A204.1 (cell line): ENCODE measurements at regions not wholly inside any gene's neighbourhood (a gene's known extent, or its start where the extent isn't known, plus 50 kb on each side); places are given as distances from the start of the nearest gene placed in this dataset.

ENCODE experiments used
- FAIRE-seq: peaks from 2 replicates; lab custom pipeline; 2012; peaks lifted over from hg19 to GRCh38; lab: Jason Lieb, UNC

DNA sequence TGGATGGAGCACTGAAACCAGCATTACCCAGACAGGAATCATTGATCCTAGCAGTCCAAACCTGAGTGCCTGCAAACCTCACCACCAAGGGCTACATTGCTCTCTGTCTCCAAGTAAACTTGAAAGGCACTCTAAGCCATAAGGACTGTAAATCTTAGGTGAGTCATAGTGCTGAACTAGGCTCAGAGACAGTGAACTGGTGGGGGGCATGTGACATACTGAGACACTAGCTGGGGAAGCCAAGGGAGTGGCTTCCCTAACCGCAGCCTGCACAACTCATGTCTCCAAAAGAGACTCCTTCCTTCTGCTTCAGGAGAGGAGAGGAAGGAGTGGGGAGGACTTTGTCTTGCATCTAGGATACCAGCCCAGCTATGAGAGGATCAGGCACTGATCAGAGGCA, 235.5 kb upstream of the ACTRT1 start:
- no peak for FAIRE-seq

DNA sequence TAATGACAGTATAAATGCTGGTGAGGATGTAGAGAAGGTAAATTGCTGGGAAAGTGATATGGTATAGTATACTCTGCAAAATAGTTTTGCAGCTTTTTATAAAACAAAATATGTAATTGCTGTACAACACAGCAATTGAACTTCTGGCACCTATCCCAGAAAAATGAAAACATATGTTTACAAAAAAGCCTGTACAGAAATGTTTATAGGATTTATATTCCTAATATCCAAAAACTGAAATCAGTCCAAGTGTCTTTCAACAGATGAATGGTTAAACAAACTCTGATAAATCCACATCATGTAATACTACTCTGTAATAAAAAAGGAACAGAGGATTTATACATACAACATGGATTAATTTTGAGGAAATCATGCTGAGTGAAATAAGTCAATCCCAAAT, 198.4 kb upstream of the ACTRT1 start:
- no peak for FAIRE-seq

DNA sequence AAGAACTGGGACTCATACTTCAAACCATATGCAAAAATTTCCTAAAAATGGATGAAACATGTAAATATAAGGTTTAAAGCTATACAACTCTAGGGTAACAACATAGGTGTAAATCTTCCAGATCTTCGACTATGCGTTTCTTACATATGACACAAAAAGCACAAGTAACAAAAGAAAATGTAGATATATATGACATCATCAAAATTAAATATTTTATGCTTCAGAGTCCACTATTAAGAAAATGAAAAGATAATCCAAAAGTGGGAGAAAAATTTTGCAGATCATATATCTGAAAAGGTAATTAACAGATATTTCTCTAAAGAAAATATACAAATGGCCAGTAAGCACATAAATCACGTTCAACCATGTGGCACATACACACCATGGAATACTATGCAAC, 164.2 kb upstream of the ACTRT1 start:
- FAIRE-seq = no peak

DNA sequence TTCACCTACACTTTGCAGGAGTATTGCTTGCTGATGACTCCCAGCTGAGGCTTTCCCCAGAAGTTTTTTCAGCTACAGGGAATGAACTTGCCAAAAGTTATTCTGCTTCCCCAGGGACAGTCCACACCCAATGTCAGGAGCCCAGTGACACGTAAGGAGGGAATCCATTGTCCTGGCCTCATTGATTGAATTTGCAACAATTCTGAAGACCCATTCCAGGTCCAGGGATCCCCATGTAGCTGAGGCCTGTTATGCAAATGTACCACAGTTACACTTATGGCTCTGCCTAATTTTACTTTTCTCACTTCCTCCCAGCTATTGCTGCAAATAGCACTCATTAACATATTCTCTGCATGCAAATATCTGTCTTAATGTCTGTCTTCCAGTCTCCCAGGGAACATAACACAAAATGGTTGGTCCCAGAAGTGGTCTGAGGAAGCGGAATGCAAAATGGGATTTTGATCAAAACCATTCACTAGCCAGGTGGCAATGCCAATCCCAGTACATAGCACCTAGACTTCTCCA, 113.7 kb upstream of the ACTRT1 start:
- FAIRE-seq = no peak

DNA sequence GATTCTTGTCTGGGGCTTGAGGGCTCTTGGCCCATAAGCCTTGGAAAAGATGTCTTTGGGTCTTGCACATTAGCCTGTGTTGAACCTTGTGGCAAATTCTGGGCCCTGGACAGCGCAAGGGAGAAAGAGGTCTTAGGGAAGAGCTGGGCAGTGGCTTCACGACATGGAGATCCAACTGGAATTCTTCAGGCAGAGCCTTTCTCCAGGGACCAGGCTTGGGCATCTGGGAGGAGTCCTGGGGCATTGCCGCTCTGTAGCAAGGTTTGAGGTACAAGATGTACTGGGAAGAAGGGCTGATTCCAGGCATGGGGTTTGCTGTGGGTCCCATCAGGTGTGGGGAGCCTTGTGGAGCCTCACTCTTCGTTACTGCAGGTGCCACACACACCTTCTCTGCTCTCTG, 104.0 kb upstream of the ACTRT1 start:
- no peak for FAIRE-seq

DNA sequence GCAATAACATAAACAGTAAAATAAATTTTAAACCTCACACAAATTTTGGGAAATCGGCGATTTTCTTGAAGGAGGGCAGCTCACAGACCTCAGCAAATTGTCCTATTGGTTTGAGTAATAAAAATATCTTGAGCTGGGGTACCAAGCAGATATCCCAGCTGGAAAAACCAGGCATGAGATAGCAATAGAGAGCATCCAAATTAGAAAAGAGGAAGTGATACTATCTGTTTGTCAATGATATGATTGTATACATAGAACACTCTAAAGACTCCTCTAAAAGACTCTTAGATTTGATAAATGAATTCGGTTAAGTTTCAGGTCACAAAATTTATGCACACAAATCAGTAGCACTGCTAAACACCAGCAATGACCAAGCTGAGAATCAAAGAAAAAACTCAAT, 90.5 kb upstream of the ACTRT1 start:
- FAIRE-seq = no peak

DNA sequence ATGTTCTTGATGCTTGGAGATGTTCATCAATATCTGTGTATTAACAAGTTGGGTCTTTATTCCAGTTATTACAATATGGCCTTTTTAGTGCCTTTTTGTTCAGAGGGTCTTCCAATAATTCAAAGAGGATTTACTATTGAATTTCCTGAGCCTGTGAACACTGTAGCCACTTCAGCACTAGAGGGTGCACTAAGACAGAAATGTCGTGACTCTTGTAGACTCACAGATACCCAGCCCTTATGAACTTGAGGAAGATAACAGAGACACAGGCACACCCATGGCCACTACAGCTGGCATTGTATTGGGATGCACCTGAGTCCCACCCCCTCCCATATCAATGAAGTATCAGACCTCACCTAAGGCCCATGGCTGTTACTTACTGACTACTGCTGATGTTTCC, 54.4 kb upstream of the ACTRT1 start:
- FAIRE-seq = peak; percentile 40

DNA sequence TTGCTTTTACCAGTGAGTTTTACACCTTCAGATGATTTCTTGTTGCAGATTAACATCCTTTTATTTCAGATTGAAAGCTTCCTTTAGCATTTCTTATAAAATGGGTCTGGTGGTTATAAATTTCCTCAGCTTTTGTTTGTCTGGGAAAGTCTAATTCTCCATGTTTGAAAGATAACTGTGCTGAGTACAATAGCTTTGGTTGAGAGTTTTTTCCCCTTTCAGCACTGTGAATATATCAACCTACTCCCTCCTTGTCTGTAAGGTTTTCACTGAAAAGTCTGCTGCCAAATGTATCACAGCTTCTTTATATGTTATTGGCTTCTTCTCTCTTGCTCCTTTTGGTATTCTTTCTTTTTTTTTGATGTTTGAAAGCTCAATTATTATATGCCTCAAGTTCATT, 53.5 kb upstream of the ACTRT1 start:
- no peak for FAIRE-seq
